VCaP (cell line): ENCODE measurements at regions not wholly inside any gene's neighbourhood (a gene's known extent, or its start where the extent isn't known, plus 50 kb on each side); places are given as distances from the start of the nearest gene placed in this dataset.
"Not testable (repeated sequence)": the region's sequence is repeated elsewhere in the genome, so short reads cannot be mapped to it uniquely, and the experiment has no call there.

Experiments
- H3K27ac ChIP-seq: fragments of 450-650 bp; 2 replicates; pipeline ENCODE4 v1.5.1; 2017
- CTCF ChIP-seq: fragments of 450-650 bp; conservative IDR thresholded peaks from 2 replicates; pipeline ENCODE4 v1.5.1; 2017; ENCODE audit warnings: mild to moderate bottlenecking, moderate library complexity

GRCh38 chr3:176347424-176348146 is 849.7 kb downstream of the TBL1XR1 start:
- TF ChIP-seq CTCF = no peak
- H3K27ac ChIP-seq = no peak overlapping the region

DNA sequence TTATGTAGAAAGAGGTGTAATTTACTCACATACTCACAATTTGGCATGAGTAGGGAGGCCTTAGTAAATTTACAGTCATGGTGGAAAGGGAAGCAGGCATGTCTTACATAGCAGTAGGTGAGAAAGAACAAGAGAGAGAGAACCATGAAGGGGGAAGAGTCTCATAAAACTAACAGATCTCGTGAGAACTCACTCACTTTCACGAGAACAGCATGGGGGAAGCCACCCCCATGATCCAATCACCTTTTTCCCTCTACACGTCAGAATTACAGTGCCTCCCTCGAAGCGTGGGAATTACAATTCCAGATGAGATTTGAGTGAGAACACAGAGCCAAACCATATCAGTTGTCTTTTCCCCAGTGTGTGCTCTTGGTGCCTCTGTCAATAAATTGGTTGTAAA is 855.3 kb downstream of the TBL1XR1 start:
- TF ChIP-seq CTCF = no peak
- H3K27ac ChIP-seq = no peak overlapping the region

DNA sequence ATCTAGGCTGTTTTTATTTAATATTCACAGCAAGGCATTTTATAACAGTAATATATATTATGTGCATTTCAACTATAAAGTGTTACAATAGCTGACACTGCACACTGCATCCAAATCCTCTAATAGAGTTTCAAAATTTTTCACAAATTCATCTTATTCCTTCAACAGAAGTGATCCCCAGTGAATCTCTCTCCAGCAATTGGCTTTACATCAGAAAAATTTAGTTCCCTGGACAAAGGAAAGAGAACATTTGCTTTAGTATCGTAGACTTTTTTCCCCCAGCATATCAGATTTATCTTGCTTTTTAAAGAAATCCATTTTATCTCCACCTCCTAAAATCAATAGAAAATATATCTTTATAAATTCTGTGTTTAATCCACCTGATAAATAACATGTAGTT is 868.6 kb downstream of the TBL1XR1 start:
- no peak for TF ChIP-seq CTCF
- H3K27ac ChIP-seq = no peak overlapping the region

DNA sequence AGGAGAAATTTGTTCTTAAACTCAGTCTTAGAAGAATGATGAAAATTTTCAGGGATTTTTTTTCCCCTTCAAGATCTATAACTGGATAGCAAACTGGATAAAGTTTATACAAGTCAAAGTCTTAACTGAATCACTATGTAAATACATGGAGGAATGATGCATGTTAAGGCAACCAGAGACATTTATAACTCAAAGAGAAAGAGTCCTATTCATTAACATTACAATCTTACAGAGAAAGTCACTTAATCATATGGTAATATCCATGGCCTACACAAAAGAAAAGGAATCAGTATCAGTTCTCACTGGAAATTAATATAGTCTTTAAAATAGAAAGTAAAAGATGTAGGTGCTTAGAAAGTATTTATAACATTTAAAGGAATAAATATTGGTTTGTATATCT is 869.1 kb downstream of the TBL1XR1 start:
- TF ChIP-seq CTCF = no peak
- H3K27ac ChIP-seq = no peak overlapping the region

- not testable (repeated sequence) for H3K27ac ChIP-seq
These were observed 870.3 kb downstream of the TBL1XR1 start for GRCh38 chr3:176326894-176327490.

DNA sequence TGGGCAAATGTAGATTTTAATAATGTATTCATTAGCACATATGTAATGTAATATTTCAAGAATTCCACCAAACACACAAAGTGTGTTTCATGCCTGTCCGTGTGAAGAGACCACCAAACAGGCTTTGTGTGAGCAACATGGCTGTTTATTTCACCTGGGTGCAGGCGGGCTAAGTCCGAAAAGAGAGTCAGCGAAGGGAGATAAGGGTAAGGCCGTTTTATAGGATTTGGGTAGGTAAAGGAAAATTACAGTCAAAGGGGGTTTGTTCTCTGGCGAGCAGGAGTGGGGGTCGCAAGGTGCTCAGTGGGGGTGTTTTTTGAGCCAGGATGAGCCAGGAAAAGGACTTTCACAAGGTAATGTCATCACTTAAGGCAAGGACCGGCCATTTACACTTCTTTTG is 875.8 kb downstream of the TBL1XR1 start:
- H3K27ac ChIP-seq = not testable (repeated sequence)

DNA sequence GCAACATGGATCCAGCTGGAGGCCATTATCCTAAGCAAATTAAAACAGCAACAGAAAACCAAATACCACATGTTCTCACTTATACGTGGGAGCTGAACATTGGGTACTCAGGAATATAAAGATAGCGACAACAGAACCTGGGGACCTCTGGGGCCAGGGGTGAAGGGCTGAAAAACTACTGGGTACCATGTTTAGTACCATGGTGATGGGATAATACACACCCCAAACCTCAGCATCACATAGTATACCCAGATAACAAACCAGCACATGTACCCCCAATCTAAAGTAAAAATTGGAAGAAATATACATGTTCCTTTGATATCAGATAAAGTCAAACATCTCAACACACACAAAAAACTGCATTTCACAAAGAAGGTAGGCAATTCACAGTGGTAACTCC is 876.2 kb downstream of the TBL1XR1 start:
- no peak for TF ChIP-seq CTCF
- H3K27ac ChIP-seq = no peak overlapping the region

GRCh38 chr3:176313426-176313825 is 883.9 kb downstream of the TBL1XR1 start:
- TF ChIP-seq CTCF = no peak

More at GRCh38 chr3:176313426-176313825, 883.9 kb downstream of the TBL1XR1 start:
- no peak overlapping the region for H3K27ac ChIP-seq
